ENCODE measurements at regions not wholly inside any gene's neighbourhood (a gene's known extent, or its start where the extent isn't known, plus 50 kb on each side); places are given as distances from the start of the nearest gene placed in this dataset.

DNA sequence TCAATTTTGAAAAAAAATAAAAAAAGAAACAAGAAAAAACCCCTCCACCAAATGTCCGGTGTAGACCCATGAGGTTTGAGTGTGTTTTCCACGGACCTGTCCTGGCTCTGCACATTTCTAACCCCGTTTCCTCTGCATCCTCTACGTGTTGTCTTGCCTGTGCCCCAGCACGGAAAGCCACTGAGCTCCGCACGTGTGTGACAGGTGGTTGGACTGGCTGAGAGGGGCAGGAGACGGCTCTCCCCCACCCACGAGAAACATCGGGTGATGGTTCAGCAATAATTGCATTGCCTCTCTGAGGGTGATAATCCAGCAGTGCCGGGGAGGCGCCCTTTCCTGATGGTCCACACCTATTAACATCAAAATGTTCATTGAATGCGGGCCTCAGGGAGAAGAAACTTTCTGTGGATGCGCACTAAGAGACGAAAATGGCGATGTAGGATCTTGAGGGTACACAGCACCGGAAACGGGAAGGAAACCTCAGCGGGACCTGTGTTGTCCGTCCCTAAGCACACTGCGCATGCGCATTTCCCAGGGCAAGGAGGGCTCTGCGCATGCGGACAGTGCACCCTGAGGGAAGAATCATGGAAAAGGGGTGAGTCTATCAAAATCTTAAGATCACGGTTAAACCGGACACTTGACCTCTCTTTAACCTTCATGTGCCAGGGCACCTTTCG is 470.1 kb upstream of the ADARB2 start:
- no peak for TF ChIP-seq CTCF (IDR thresholded peaks at IDR 0.05)
- TF ChIP-seq POLR2AphosphoS5 (IDR thresholded peaks at IDR 0.05): no peak
- TF ChIP-seq EP300 (IDR thresholded peaks at IDR 0.05): no peak
- TF ChIP-seq POLR2A (IDR thresholded peaks at IDR 0.05): no peak
